Epithelial cell of prostate (primary cell): ENCODE measurements at regions not wholly inside any gene's neighbourhood (a gene's known extent, or its start where the extent isn't known, plus 50 kb on each side); places are given as distances from the start of the nearest gene placed in this dataset.

Experiments used
- DNase-seq: peaks from one replicate; pipeline ENCODE4 v3.0.0-alpha.2; 2011; ENCODE audit warnings: low read depth, low spot score
- H3K27ac ChIP-seq: fragments of 450-650 bp; 2 replicates; pipeline ENCODE4 v1.5.1; 2017; ENCODE audit warnings: mild to moderate bottlenecking

DNA sequence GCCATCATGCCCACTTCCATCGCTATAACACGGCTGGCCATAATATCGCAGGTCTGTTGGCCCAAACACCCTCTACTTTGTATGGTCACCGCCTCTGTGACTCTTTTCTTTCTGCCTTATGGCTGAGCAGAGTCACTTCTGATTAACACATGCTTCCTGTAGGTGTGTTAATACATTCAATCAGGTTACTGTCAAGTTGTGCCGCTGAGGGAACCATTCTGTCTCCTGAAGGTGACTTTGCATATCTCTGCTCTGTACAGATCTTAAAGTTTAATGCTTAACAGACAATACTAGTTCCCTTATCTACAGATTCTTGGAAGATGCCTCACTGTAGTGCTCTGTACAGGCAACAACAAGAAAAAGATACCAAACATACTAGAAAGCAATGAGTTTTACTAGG lies 393.1 kb downstream of the CADM1 start:
- H3K27ac ChIP-seq, result no peak overlapping the region
- DNase-seq, result no peak

DNA sequence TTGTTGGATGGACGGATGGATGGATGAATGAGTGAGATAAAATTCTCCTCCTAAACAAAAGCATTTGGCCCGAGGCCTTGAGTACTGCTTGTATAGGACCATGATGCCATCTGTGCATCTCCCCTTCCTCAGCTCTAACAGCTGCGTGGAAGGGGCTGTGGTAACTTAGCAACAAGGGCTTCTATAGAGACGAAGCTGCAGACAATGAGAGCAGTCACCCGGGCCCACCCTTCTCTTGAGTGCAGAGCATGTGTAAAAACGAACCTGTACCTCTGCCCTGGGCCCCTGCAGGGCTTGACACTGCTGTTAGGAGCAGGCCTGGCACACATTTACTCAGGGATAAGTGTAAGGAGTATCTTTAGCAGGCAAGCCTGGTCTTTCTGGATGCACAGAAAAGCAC lies 391.5 kb downstream of the CADM1 start:
- DNase-seq, result no peak
- no peak overlapping the region for H3K27ac ChIP-seq

DNA sequence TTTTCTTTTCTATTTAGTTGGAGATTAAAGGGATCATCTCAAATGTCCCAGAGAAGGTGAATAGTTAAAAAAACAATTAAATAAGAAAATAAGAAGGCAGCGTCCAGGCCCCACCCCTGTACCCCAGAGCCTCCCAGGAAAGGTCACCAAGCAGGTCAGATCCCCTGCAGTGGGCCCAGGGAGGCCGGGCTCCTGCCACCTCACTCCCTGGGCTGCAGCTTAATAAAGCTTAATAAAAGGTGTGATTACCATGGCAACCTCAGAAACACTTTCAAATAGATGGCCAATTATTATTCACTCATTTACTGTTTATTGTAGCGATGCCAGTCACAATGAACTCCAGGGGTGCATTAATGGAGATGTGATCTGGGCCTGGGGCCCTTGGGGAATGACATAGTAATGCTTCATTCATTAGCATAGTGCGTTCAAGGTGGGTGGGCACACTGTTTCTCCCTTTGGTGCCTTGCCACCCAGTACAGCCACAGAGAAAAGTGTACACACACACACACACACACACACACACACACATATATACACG lies 386.2 kb downstream of the CADM1 start:
- no peak overlapping the region for H3K27ac ChIP-seq
- DNase-seq, result no peak

DNA sequence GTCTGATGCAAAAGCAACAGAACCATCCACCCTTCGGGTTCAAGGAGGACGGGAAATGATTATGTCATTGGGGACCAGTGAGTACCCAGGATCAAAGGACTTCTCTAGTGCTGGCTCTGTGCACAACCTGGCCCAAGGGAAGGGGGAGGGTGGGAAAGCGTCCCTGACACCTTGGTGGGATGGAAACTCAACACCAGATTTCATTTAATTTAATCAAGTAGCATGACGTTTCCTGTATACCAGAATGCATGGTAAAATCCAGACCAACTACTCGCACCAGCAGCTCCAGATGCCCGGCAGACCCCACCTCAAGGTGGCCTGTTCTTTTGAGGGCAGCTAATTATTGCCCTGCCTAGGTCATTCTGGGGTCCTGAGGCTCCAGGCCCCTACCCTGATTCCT lies 385.1 kb downstream of the CADM1 start:
- no peak for DNase-seq
- no peak overlapping the region for H3K27ac ChIP-seq
